ENCODE measurements at regions not wholly inside any gene's neighbourhood (a gene's known extent, or its start where the extent isn't known, plus 50 kb on each side); places are given as distances from the start of the nearest gene placed in this dataset.
"Not testable (repeated sequence)": the region's sequence is repeated elsewhere in the genome, so short reads cannot be mapped to it uniquely, and the experiment has no call there.

DNA sequence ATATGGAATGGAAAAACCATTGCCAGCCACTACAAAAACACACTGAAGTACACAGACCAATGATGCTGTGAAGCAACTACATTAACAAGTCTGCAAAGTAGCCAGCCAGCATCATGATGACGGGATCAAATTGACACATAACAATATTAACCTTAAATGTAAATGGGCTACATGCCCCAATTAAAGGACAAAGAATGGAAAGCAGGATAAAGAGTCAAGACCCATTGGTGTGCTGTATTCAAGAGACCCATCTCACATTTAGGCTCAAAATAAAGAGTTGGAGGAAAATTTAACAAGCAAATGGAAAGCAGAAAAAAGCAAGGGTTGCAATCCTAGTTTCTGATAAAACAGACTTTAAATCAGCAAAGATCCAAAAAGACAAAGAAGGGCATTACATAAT is 188.5 kb upstream of the HAND2 start:
- not testable (repeated sequence) for H3K9ac ChIP-seq (ENCODE audit: low read depth in 1 of 3, low read length in 3 of 3); H3K27me3 ChIP-seq (ENCODE audit: control insufficient read depth in 3 of 3, insufficient read depth in 3 of 3, low read length in 3 of 3); H3K4me1 ChIP-seq (ENCODE audit: control insufficient read depth in 3 of 3, insufficient read depth in 3 of 3, low read length in 3 of 3); H3K27ac ChIP-seq (ENCODE audit: low read depth, low read length); H3K36me3 ChIP-seq (ENCODE audit: control insufficient read depth in 3 of 3, insufficient read depth in 3 of 3, low read length in 3 of 3); H3K9me3 ChIP-seq (ENCODE audit: control insufficient read depth in 3 of 3, low read length in 3 of 3); H3K4me3 ChIP-seq (ENCODE audit: low read length in 3 of 3)

DNA sequence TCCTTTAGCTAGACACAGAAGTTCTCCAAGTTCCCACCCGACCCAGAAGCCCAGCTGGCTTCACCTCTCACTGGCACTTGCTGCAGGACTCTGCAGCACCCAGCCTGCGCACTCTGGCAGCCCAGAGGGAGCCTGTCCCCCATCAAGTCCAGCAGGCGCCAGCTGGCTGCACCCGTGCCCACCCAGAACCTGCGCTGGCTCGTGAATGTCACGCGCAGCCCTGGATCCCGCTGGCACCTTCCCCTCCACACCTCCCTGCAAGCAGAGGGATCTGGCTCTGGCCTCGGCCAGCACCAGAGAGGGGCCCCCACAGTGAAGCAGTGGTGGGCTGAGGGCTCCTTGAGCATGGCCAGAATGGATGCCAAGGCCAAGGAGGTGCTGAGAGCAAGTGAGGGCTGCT is 187.6 kb upstream of the HAND2 start:
- Histone ChIP-seq H3K4me1 (ENCODE audit: control insufficient read depth in 3 of 3, insufficient read depth in 3 of 3, low read length in 3 of 3) (no peaks in the 10 kb centered on the region), H3K27me3 (ENCODE audit: control insufficient read depth in 3 of 3, insufficient read depth in 3 of 3, low read length in 3 of 3) (no peaks in the 10 kb centered on the region), H3K27ac (ENCODE audit: low read depth, low read length) (no peak overlapping the region), H3K9me3 (ENCODE audit: control insufficient read depth in 3 of 3, low read length in 3 of 3) (no peaks in the 10 kb centered on the region), H3K4me3 (ENCODE audit: low read length in 3 of 3) (no peak overlapping the region), H3K36me3 (ENCODE audit: control insufficient read depth in 3 of 3, insufficient read depth in 3 of 3, low read length in 3 of 3) (no peaks in the 10 kb centered on the region), H3K9ac (ENCODE audit: low read depth in 1 of 3, low read length in 3 of 3) (no peak overlapping the region)

- Histone ChIP-seq H3K36me3 (ENCODE audit: control insufficient read depth in 3 of 3, insufficient read depth in 3 of 3, low read length in 3 of 3) (no peaks in the 10 kb centered on the region), H3K9ac (ENCODE audit: low read depth in 1 of 3, low read length in 3 of 3) (no peak overlapping the region), H3K4me1 (ENCODE audit: control insufficient read depth in 3 of 3, insufficient read depth in 3 of 3, low read length in 3 of 3) (no peaks in the 10 kb centered on the region), H3K9me3 (ENCODE audit: control insufficient read depth in 3 of 3, low read length in 3 of 3) (no peaks in the 10 kb centered on the region), H3K27me3 (ENCODE audit: control insufficient read depth in 3 of 3, insufficient read depth in 3 of 3, low read length in 3 of 3) (no peaks in the 10 kb centered on the region), H3K27ac (ENCODE audit: low read depth, low read length) (no peak overlapping the region), H3K4me3 (ENCODE audit: low read length in 3 of 3) (no peak overlapping the region)
Measured at GRCh38 chr4:173714456-173714855, 184.4 kb upstream of the HAND2 start.

GRCh38 chr4:173713026-173713425 is 183.0 kb upstream of the HAND2 start:
- H3K9ac ChIP-seq (ENCODE audit: low read depth in 1 of 3, low read length in 3 of 3): no peak overlapping the region
- H3K4me3 ChIP-seq (ENCODE audit: low read length in 3 of 3): no peak overlapping the region
- H3K36me3 ChIP-seq (ENCODE audit: control insufficient read depth in 3 of 3, insufficient read depth in 3 of 3, low read length in 3 of 3): no peaks in the 10 kb centered on the region
- H3K4me1 ChIP-seq (ENCODE audit: control insufficient read depth in 3 of 3, insufficient read depth in 3 of 3, low read length in 3 of 3): no peaks in the 10 kb centered on the region
- no peaks in the 10 kb centered on the region for H3K27me3 ChIP-seq (ENCODE audit: control insufficient read depth in 3 of 3, insufficient read depth in 3 of 3, low read length in 3 of 3)
- no peaks in the 10 kb centered on the region for H3K9me3 ChIP-seq (ENCODE audit: control insufficient read depth in 3 of 3, low read length in 3 of 3)
- no peak overlapping the region for H3K27ac ChIP-seq (ENCODE audit: low read depth, low read length)

GRCh38 chr4:173707658-173708419 is 177.8 kb upstream of the HAND2 start:
- H3K27ac ChIP-seq (ENCODE audit: low read depth, low read length): no peak overlapping the region
- no peaks in the 10 kb centered on the region for H3K27me3 ChIP-seq (ENCODE audit: control insufficient read depth in 3 of 3, insufficient read depth in 3 of 3, low read length in 3 of 3)
- H3K9me3 ChIP-seq (ENCODE audit: control insufficient read depth in 3 of 3, low read length in 3 of 3): no peaks in the 10 kb centered on the region
- H3K9ac ChIP-seq (ENCODE audit: low read depth in 1 of 3, low read length in 3 of 3): no peak overlapping the region
- no peaks in the 10 kb centered on the region for H3K36me3 ChIP-seq (ENCODE audit: control insufficient read depth in 3 of 3, insufficient read depth in 3 of 3, low read length in 3 of 3)
- no peaks in the 10 kb centered on the region for H3K4me1 ChIP-seq (ENCODE audit: control insufficient read depth in 3 of 3, insufficient read depth in 3 of 3, low read length in 3 of 3)
- H3K4me3 ChIP-seq (ENCODE audit: low read length in 3 of 3): no peak overlapping the region

DNA sequence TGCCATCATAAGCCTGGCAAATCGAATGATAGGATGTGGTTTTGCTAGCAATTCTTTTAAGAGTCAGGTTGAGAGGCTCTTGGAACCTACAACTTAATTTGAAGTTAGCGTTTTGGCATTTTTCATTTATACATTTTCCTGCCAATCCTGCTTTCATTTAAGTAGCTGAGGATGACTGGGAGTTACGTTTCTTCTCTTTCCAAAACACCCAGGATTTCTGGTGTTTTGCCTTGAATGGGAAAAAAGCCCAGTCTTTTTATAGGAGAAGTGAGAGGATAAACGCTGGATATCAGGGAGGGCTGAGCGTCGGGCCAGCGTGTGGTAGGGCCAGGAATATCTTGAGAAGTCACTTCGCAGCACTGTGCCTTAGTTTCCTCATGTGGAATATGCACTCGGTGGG is 174.2 kb upstream of the HAND2 start:
- no peaks in the 10 kb centered on the region for H3K27me3 ChIP-seq (ENCODE audit: control insufficient read depth in 3 of 3, insufficient read depth in 3 of 3, low read length in 3 of 3)
- no peaks in the 10 kb centered on the region for H3K9me3 ChIP-seq (ENCODE audit: control insufficient read depth in 3 of 3, low read length in 3 of 3)
- no peak overlapping the region for H3K27ac ChIP-seq (ENCODE audit: low read depth, low read length)
- no peaks in the 10 kb centered on the region for H3K36me3 ChIP-seq (ENCODE audit: control insufficient read depth in 3 of 3, insufficient read depth in 3 of 3, low read length in 3 of 3)
- no peak overlapping the region for H3K4me3 ChIP-seq (ENCODE audit: low read length in 3 of 3)
- no peaks in the 10 kb centered on the region for H3K4me1 ChIP-seq (ENCODE audit: control insufficient read depth in 3 of 3, insufficient read depth in 3 of 3, low read length in 3 of 3)
- no peak overlapping the region for H3K9ac ChIP-seq (ENCODE audit: low read depth in 1 of 3, low read length in 3 of 3)

GRCh38 chr4:173703021-173703420 is 173.0 kb upstream of the HAND2 start:
- no peaks in the 10 kb centered on the region for H3K9me3 ChIP-seq (ENCODE audit: control insufficient read depth in 3 of 3, low read length in 3 of 3)
- no peak overlapping the region for H3K9ac ChIP-seq (ENCODE audit: low read depth in 1 of 3, low read length in 3 of 3)
- H3K36me3 ChIP-seq (ENCODE audit: control insufficient read depth in 3 of 3, insufficient read depth in 3 of 3, low read length in 3 of 3): no peaks in the 10 kb centered on the region
- no peaks in the 10 kb centered on the region for H3K4me1 ChIP-seq (ENCODE audit: control insufficient read depth in 3 of 3, insufficient read depth in 3 of 3, low read length in 3 of 3)
- H3K27me3 ChIP-seq (ENCODE audit: control insufficient read depth in 3 of 3, insufficient read depth in 3 of 3, low read length in 3 of 3): no peaks in the 10 kb centered on the region
- H3K27ac ChIP-seq (ENCODE audit: low read depth, low read length): no peak overlapping the region
- H3K4me3 ChIP-seq (ENCODE audit: low read length in 3 of 3): no peak overlapping the region

DNA sequence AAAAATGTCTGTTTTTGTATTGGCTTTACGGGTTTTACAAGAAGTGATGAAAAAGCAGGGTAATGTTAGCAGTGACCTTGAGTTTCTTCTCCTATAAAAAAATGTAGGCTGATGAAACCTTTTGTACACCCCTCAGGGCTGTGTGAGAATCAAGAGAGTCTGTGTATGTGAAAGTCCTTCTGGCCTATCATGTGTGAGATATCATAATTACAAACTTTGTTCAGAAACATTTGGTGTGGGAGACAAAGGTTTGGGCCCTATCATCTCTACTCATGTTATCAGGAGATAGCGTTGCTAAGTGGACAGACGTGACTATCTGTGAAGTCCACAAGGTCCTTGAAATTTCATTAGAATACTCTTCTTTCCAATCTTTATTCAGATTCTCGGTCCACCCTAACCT is 170.6 kb upstream of the HAND2 start:
- Histone ChIP-seq H3K27ac (ENCODE audit: low read depth, low read length) (no peak overlapping the region), H3K4me1 (ENCODE audit: control insufficient read depth in 3 of 3, insufficient read depth in 3 of 3, low read length in 3 of 3) (no peaks in the 10 kb centered on the region), H3K9ac (ENCODE audit: low read depth in 1 of 3, low read length in 3 of 3) (no peak overlapping the region), H3K4me3 (ENCODE audit: low read length in 3 of 3) (no peak overlapping the region), H3K9me3 (ENCODE audit: control insufficient read depth in 3 of 3, low read length in 3 of 3) (no peaks in the 10 kb centered on the region), H3K36me3 (ENCODE audit: control insufficient read depth in 3 of 3, insufficient read depth in 3 of 3, low read length in 3 of 3) (no peaks in the 10 kb centered on the region), H3K27me3 (ENCODE audit: control insufficient read depth in 3 of 3, insufficient read depth in 3 of 3, low read length in 3 of 3) (no peaks in the 10 kb centered on the region)

GRCh38 chr4:173699841-173700475 is 169.9 kb upstream of the HAND2 start:
- no peak overlapping the region for H3K27ac ChIP-seq (ENCODE audit: low read depth, low read length)
- H3K4me3 ChIP-seq (ENCODE audit: low read length in 3 of 3): no peak overlapping the region

GRCh38 chr4:173698557-173699262 is 168.7 kb upstream of the HAND2 start:
- H3K27ac ChIP-seq (ENCODE audit: low read depth, low read length): no peak overlapping the region

More at GRCh38 chr4:173699841-173700475, 169.9 kb upstream of the HAND2 start:
- no peaks in the 10 kb centered on the region for H3K4me1 ChIP-seq (ENCODE audit: control insufficient read depth in 3 of 3, insufficient read depth in 3 of 3, low read length in 3 of 3)
- H3K36me3 ChIP-seq (ENCODE audit: control insufficient read depth in 3 of 3, insufficient read depth in 3 of 3, low read length in 3 of 3): no peaks in the 10 kb centered on the region
- H3K9me3 ChIP-seq (ENCODE audit: control insufficient read depth in 3 of 3, low read length in 3 of 3): no peaks in the 10 kb centered on the region
- no peaks in the 10 kb centered on the region for H3K27me3 ChIP-seq (ENCODE audit: control insufficient read depth in 3 of 3, insufficient read depth in 3 of 3, low read length in 3 of 3)
- H3K9ac ChIP-seq (ENCODE audit: low read depth in 1 of 3, low read length in 3 of 3): no peak overlapping the region

More at GRCh38 chr4:173698557-173699262, 168.7 kb upstream of the HAND2 start:
- Histone ChIP-seq H3K4me3 (ENCODE audit: low read length in 3 of 3) (no peak overlapping the region), H3K9me3 (ENCODE audit: control insufficient read depth in 3 of 3, low read length in 3 of 3) (no peaks in the 10 kb centered on the region), H3K4me1 (ENCODE audit: control insufficient read depth in 3 of 3, insufficient read depth in 3 of 3, low read length in 3 of 3) (no peaks in the 10 kb centered on the region), H3K27me3 (ENCODE audit: control insufficient read depth in 3 of 3, insufficient read depth in 3 of 3, low read length in 3 of 3) (no peaks in the 10 kb centered on the region), H3K9ac (ENCODE audit: low read depth in 1 of 3, low read length in 3 of 3) (no peak overlapping the region), H3K36me3 (ENCODE audit: control insufficient read depth in 3 of 3, insufficient read depth in 3 of 3, low read length in 3 of 3) (no peaks in the 10 kb centered on the region)
